A549 (cell line): ENCODE measurements at regions not wholly inside any gene's neighbourhood (a gene's known extent, or its start where the extent isn't known, plus 50 kb on each side); places are given as distances from the start of the nearest gene placed in this dataset.

Experiments
- BCL3 ChIP-seq: fragments of >200 bp; sonication (Bioruptor Twin); formaldehyde crosslinking; IDR thresholded peaks from 3 replicates; pipeline ENCODE4 v1.6.1; 2016
- EP300 ChIP-seq, 2 experiments: fragments of >200 bp; sonication (Bioruptor Twin); formaldehyde crosslinking; IDR thresholded peaks; 2 replicates in 1 of 2; 3 replicates in 1 of 2; pipeline ENCODE4 v1.6.1; 2016 to 2017
- HOXA7 ChIP-seq: fragments of 250-450 bp; sonication (Bioruptor Pico); IDR thresholded peaks from 2 replicates; pipeline ENCODE4 v1.5.0; 2020; ENCODE audit warnings: mild to moderate bottlenecking, moderate library complexity
- MAZ ChIP-seq: fragments of 150-350 bp; IDR thresholded peaks from 2 replicates; pipeline ENCODE4 v1.6.1; 2014; ENCODE audit warnings: antibody characterized with exemption, low read depth, low read length, borderline replicate concordance
- NR3C1 ChIP-seq: fragments of >200 bp; sonication (Bioruptor Twin); formaldehyde crosslinking; IDR thresholded peaks from 3 replicates; pipeline ENCODE4 v1.6.1; 2017
- POLR2A ChIP-seq: IDR thresholded peaks from 2 replicates; pipeline ENCODE4 v1.6.1; 2012; ENCODE audit warnings: mild to moderate bottlenecking, low read length
- POLR2AphosphoS2 ChIP-seq: conservative IDR thresholded peaks from 2 replicates; pipeline ENCODE4 v1.6.1; 2012; ENCODE audit warnings: low read length, improper control_type of control experiment, inconsistent platforms
- RAD21 ChIP-seq, 2 experiments: fragments of >200 bp in 1 of 2; sonication (Bioruptor Twin) in 1 of 2; formaldehyde crosslinking in 1 of 2; IDR thresholded peaks in 1 of 2; conservative IDR thresholded peaks in 1 of 2; 2 replicates in 1 of 2; 3 replicates in 1 of 2; pipeline ENCODE4 v1.6.1; 2012 to 2018; ENCODE audit warnings: inconsistent platforms in 1 of 2
- TF ChIP-seq, protein P1 (sequence below): fragments of >200 bp; sonication (Bioruptor Twin); formaldehyde crosslinking; IDR thresholded peaks from 3 replicates; pipeline ENCODE4 v1.5.1; 2016

DNA sequence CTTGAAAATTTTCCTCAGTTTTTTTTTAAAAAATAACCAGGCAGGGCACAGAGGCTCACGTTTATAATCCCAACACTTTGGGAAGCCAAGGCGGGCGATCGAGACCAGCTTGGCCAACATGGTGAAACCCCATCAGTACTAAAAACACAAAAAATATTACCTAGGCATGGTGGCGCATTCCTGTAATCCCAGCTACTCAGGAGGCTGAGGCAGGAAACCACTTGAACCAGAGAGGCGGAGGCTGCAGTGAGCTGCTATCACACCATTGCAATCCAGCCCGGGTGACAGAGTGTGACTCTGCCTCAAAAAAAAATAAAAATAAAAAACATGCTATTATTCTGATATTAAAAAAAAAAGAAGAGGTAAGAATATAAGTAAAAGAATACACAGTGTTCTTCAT lies 191.0 kb downstream of the ZEB2 start:
- no peak for TF ChIP-seq POLR2A
- TF ChIP-seq POLR2AphosphoS2 = no peak
- TF ChIP-seq, protein P1, sequence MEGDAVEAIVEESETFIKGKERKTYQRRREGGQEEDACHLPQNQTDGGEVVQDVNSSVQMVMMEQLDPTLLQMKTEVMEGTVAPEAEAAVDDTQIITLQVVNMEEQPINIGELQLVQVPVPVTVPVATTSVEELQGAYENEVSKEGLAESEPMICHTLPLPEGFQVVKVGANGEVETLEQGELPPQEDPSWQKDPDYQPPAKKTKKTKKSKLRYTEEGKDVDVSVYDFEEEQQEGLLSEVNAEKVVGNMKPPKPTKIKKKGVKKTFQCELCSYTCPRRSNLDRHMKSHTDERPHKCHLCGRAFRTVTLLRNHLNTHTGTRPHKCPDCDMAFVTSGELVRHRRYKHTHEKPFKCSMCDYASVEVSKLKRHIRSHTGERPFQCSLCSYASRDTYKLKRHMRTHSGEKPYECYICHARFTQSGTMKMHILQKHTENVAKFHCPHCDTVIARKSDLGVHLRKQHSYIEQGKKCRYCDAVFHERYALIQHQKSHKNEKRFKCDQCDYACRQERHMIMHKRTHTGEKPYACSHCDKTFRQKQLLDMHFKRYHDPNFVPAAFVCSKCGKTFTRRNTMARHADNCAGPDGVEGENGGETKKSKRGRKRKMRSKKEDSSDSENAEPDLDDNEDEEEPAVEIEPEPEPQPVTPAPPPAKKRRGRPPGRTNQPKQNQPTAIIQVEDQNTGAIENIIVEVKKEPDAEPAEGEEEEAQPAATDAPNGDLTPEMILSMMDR = no peak
- no peak for TF ChIP-seq BCL3
- no peak for TF ChIP-seq EP300 (IDR thresholded peaks at IDR 0.05)
- TF ChIP-seq HOXA7 (CRISPR knock-in tag) = no peak
- TF ChIP-seq MAZ = no peak
- no peak for TF ChIP-seq NR3C1
- no peak for TF ChIP-seq RAD21 (conservative IDR thresholded peaks at IDR 0.05 in 1 of 2, IDR thresholded peaks at IDR 0.05 in 1 of 2)
